ENCODE measurements at regions not wholly inside any gene's neighbourhood (a gene's known extent, or its start where the extent isn't known, plus 50 kb on each side); places are given as distances from the start of the nearest gene placed in this dataset.

DNA sequence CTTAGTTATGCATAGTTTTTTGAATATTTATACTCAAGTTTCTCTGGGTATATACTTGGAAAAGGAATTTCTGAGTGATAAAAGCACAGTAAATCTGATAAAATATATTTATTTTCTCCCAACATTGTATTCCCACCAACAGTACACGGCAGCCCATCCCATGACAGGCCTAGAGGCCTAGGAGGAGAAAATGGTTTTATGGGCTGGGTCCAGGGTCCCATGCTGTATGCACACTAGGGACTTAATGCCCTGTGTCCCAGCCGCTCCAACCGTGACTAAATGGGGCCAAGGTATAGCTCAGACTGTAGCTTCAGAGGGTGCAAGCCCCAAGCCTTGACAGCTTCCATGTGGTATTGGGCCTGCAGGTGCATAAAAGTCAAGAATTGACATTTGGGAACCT, 1007.7 kb downstream of the DSC3 start (continued):
- TF ChIP-seq ZBTB33 (IDR thresholded peaks at IDR 0.05), result no peak
- TF ChIP-seq CHD1 (IDR thresholded peaks at IDR 0.05; ENCODE audit: low read depth, low read length), result no peak
- TF ChIP-seq, protein P1, sequence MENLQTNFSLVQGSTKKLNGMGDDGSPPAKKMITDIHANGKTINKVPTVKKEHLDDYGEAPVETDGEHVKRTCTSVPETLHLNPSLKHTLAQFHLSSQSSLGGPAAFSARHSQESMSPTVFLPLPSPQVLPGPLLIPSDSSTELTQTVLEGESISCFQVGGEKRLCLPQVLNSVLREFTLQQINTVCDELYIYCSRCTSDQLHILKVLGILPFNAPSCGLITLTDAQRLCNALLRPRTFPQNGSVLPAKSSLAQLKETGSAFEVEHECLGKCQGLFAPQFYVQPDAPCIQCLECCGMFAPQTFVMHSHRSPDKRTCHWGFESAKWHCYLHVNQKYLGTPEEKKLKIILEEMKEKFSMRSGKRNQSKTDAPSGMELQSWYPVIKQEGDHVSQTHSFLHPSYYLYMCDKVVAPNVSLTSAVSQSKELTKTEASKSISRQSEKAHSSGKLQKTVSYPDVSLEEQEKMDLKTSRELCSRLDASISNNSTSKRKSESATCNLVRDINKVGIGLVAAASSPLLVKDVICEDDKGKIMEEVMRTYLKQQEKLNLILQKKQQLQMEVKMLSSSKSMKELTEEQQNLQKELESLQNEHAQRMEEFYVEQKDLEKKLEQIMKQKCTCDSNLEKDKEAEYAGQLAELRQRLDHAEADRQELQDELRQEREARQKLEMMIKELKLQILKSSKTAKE (IDR thresholded peaks at IDR 0.05; ENCODE audit: low read depth, poor library complexity, severe bottlenecking), result no peak
- TF ChIP-seq SUPT20H (IDR thresholded peaks at IDR 0.05; ENCODE audit: borderline replicate concordance, control insufficient read depth, low read depth, low read length), result no peak
- no peak for TF ChIP-seq MEF2B (IDR thresholded peaks at IDR 0.05; ENCODE audit: partially characterized antibody, poor library complexity, severe bottlenecking)
- TF ChIP-seq, protein P2, sequence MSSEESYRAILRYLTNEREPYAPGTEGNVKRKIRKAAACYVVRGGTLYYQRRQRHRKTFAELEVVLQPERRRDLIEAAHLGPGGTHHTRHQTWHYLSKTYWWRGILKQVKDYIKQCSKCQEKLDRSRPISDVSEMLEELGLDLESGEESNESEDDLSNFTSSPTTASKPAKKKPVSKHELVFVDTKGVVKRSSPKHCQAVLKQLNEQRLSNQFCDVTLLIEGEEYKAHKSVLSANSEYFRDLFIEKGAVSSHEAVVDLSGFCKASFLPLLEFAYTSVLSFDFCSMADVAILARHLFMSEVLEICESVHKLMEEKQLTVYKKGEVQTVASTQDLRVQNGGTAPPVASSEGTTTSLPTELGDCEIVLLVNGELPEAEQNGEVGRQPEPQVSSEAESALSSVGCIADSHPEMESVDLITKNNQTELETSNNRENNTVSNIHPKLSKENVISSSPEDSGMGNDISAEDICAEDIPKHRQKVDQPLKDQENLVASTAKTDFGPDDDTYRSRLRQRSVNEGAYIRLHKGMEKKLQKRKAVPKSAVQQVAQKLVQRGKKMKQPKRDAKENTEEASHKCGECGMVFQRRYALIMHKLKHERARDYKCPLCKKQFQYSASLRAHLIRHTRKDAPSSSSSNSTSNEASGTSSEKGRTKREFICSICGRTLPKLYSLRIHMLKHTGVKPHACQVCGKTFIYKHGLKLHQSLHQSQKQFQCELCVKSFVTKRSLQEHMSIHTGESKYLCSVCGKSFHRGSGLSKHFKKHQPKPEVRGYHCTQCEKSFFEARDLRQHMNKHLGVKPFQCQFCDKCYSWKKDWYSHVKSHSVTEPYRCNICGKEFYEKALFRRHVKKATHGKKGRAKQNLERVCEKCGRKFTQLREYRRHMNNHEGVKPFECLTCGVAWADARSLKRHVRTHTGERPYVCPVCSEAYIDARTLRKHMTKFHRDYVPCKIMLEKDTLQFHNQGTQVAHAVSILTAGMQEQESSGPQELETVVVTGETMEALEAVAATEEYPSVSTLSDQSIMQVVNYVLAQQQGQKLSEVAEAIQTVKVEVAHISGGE (CRISPR knock-in tag; IDR thresholded peaks at IDR 0.05), result no peak
- TF ChIP-seq BACH1 (IDR thresholded peaks at IDR 0.05; ENCODE audit: borderline replicate concordance), result no peak
- TF ChIP-seq KLF5 (IDR thresholded peaks at IDR 0.05; ENCODE audit: partially characterized antibody), result no peak
- no peak for TF ChIP-seq EED (IDR thresholded peaks at IDR 0.05; ENCODE audit: low read depth)
